ENCODE measurements at regions not wholly inside any gene's neighbourhood (a gene's known extent, or its start where the extent isn't known, plus 50 kb on each side); places are given as distances from the start of the nearest gene placed in this dataset.
A peak's percentile ranks its signal among the peaks of the same experiment; 100 is the strongest.
"Not testable (repeated sequence)": the region's sequence is repeated elsewhere in the genome, so short reads cannot be mapped to it uniquely, and the experiment has no call there.

GRCh38 chr2:8141079-8141707 lies 540.7 kb upstream of the ID2 start:
- DNase-seq (ENCODE audit: low spot score), result no peak

- DNase-seq (ENCODE audit: low spot score), result no peak
Measured at GRCh38 chr2:8141780-8142179, 540.1 kb upstream of the ID2 start.

DNA sequence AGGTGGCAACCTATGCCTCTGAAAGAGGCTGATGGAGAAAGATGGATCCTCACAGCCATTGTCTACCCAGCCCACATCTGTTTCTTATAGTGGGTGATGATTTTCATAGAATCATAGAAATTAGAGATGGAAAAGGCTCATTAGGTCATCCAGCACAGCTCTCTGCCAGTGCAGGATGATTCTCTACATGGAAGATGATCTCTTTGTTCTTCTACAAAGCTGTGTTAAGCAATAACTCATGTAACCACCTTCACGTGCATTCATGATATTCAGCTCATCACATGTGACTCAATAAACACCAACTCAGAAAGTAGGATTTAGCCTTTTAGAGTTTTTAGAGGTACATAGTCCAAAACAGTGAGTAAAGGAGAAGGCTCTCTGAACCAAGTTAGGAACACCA lies 539.4 kb upstream of the ID2 start:
- DNase-seq (ENCODE audit: low spot score), result no peak

DNA sequence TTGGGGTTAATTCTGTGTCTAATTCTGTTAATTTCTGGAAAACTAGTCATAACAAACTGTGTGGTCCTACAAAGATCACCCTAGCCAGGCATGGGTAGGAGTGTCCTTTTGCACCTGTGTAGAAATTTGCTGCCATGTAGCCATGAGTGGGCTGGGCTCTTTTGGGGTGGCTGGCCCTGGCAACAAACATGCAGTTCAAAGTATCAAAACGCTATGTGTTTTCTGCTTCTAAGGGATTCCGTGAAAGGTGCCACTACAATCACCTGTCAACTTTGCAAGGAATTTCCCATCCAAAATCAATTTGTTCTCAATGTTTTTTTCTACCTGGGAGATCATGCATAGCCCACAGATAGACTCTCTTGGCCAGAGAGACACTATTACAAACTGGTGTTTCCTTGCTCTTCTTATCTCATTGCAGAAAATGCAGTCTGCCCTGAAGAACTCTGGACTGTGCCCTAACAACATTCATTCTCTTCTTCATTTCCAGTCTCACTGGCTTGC lies 537.7 kb upstream of the ID2 start:
- no peak for DNase-seq (ENCODE audit: low spot score)

GRCh38 chr2:8144785-8145184 lies 537.1 kb upstream of the ID2 start:
- DNase-seq (ENCODE audit: low spot score), result no peak

DNA sequence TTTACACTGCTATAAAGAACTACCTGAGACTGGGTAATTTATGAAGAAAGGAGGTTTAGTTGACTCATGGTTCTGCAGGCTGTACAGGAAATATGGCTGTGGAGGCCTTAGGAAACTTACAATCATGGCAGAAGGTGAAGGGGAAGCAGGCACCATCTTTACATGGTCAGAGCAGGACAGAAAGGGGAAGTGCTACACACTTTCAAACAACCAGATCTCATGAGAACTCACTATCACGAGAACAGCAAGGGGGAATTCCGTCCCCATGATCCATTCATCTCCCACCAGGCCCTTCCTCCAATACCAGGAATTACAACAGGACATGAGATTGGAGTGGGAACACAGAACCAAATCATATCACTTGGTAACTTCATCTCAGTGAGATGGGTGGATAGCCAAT lies 536.5 kb upstream of the ID2 start:
- DNase-seq (ENCODE audit: low spot score), result not testable (repeated sequence)

GRCh38 chr2:8146132-8147005 lies 535.5 kb upstream of the ID2 start:
- peak; percentile 50 for DNase-seq (ENCODE audit: low spot score)

- DNase-seq (ENCODE audit: low spot score), result peak; percentile 40
Measured at GRCh38 chr2:8148260-8149006, 533.4 kb upstream of the ID2 start.

DNA sequence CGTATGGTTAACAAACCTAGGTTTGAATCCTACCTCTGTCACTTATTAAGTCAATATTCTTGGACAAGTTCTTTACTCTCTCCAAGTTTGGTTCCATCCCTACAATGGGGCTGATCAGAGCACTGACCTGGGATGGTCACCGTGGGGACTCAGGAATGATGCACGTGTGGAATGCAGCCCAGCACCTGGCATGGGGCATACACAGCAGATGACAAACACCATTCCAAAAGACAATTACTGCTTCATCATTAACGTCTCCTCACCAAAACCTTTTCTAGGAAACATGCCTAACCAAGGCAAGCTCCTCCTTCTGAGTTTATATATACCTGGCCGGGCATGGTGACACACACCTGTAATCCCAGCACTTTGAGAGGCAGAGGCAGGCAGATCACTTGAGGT lies 532.9 kb upstream of the ID2 start:
- DNase-seq (ENCODE audit: low spot score), result no peak

GRCh38 chr2:8149985-8150539 lies 531.8 kb upstream of the ID2 start:
- DNase-seq (ENCODE audit: low spot score), result no peak

DNA sequence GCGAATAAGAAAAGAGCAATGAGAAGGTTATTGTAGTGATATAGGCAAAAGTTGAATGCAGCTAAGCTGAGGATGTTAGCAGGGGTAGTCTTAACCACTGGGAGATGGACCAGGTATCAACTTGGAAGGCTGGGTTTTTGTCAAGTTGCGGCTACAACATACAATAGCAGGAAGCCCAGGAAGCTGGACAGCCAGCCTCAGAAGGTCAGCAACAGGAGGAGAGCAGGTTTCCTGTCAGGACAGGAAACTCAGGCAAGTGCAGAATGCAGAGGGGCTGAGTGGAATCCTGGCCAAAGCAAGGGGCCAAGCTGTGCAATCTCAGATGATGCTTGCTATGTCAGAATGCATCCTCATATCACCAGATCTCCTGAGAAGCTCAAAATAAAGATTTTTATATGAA lies 530.0 kb upstream of the ID2 start:
- DNase-seq (ENCODE audit: low spot score), result peak; percentile 0

- DNase-seq (ENCODE audit: low spot score), result no peak
Measured at GRCh38 chr2:8152392-8153257, 529.2 kb upstream of the ID2 start.

GRCh38 chr2:8153258-8153718 lies 528.6 kb upstream of the ID2 start:
- peak; percentile 9 for DNase-seq (ENCODE audit: low spot score)

DNA sequence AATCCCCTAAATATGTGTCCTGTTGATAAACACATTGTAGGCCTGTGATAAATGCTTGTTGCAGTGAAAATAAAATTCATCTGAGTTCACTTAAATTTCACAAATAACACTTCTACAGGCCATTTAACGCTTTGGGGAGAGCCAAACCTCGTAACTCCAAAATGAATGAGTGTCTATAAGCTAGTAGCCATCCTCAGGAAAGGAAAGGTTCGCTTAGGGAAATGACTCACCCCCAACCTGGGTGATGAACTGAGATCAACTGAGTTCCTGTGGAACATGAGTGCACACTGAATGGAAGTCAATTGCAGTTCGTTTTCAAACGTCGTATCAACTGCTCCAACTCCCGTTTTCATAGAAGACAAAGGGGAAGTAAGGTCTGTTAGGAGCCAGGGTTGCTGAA lies 527.6 kb upstream of the ID2 start:
- peak; percentile 6 for DNase-seq (ENCODE audit: low spot score)

GRCh38 chr2:8154936-8155335 lies 526.9 kb upstream of the ID2 start:
- no peak for DNase-seq (ENCODE audit: low spot score)

DNA sequence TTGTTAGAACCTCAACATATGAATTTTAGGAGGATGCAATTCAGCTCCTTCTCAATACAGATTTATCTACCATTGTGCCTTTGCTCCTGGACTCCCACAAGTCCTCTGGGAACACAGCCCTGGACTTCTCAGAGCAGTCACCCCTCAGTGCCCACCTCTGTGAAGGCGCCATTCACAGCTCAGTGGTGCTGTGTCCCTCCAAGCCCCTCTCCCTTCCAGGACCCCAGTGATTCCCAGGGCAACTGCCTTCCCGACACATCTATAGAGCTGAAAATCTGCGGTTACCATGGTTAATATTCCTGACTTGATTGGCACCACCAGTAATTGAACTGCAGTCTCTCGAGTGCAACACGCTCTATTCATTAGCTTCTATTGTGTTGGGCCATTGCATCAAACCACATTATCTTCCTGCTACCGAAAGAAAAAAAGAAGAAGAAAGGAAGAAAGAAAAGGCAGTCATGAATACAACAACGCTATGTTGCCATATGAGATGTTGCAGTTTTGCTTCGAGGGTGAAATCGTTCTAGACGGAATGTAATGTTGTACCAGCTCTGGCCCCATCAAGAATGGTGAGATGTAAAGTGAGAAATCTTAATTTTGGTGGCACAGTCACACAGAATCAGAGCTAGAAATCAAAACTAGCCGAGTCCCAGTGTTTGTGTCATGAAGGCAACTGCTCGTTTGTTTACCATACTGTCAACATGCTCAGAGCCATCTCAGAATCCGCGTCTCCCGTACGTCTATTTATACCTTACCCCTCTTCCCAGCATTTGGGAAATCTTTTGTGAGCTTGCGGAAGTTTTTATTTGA lies 524.0 kb upstream of the ID2 start:
- no peak for DNase-seq (ENCODE audit: low spot score)

DNA sequence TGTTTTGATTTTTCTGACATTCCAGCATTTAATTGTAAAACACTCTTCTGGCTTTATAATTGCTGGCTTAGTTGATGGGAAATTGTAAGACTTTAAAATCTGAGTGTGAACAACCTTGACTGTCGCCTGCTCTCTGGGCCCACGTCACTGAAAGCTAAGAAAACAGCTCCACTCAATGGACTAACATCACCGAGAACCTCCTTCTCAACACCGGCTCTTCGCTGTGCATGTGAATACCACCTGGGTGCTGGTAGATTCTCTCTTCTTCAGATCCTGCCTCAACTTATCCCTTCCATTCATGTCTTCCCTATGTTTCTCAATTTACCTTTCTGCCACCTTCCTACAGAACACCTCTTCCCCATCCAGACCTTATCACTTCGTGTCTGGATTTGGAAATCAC lies 523.1 kb upstream of the ID2 start:
- no peak for DNase-seq (ENCODE audit: low spot score)

DNA sequence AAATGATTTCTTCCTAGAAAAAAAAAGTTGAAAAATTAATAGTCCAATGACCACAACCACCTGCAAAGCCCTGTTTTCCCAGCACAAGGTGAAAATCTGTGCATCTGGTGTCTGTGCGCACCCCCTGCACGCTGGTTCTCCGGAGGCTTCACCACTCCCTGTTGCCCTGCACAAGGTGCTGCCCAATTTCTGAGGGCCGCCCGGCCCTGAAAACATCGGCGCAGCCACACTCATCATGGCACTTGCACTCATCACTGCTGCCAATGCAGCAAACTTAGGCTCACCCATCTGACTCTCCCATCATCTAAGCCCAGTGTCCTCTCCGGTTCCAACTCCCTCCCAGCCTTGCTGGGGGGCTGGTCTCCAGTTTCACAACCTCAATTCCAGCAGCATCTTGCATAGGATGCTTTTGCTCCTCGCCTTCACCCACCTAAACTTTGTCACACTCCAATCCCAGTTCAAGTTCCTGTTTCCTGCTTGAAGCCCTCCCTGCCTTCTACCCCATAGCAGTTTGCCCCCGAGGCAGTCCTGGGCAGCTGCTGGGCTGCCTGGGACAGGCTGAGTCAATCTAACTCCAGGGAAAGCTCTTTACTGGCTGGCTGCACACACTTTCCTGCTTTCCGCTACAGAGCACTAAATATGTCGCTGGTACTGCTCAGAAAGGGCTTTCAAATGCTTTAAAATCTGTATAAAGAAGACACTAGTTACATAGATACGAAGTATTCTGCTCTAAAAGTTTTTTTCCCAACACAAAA lies 522.5 kb upstream of the ID2 start:
- DNase-seq (ENCODE audit: low spot score), result no peak

DNA sequence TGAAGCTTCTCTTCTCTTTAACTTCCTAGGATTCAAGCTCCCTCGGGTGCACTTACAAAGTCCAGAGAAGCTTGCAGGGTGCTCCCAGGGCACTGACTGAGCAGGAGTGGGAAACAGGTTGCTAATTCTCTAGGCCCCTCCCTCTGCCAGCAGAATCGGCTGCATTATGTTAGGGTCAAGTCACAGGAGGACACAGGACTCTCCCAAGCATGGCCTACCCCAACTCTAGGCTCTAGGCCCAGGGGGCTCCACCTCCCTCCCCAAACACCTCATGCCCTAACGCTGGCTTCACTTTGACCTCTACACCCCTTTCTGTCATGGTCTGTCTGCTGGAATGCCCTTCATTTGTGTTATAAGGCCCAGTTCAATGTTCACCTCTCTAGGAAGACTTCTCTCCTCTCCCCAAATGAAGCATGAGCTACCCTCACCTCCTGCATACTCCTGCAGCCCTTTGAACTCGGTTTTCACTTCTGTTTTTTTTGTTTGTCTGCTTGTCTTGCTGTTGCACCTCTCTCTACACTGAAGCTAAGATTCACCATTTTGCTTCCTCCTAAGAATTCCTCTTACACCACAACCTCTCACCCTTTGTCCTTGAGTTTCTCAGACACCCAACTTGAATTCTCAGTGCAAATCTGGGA lies 521.8 kb upstream of the ID2 start:
- no peak for DNase-seq (ENCODE audit: low spot score)

Measured in mucosa of gallbladder (tissue), 1 donor.